KMS-11 (cell line): ENCODE measurements at regions not wholly inside any gene's neighbourhood (a gene's known extent, or its start where the extent isn't known, plus 50 kb on each side); places are given as distances from the start of the nearest gene placed in this dataset.

ENCODE experiments used
- H2AFZ ChIP-seq: fragments of 200-600 bp; sonication (generic); 2 replicates; pipeline ENCODE4 v1.6.1; 2016; ENCODE audit warnings: antibody characterized with exemption, mixed run types, low read depth
- H3K27ac ChIP-seq: fragments of 200-600 bp; sonication (generic); 2 replicates; pipeline ENCODE4 v1.6.1; 2016; ENCODE audit warnings: mild to moderate bottlenecking, mixed run types
- H3K27me3 ChIP-seq: fragments of 200-600 bp; sonication (generic); 2 replicates; pipeline ENCODE4 v1.6.1; 2017; ENCODE audit warnings: mild to moderate bottlenecking, low read depth, mixed run types, moderate library complexity; ENCODE audit not compliant: insufficient read depth
- H3K36me3 ChIP-seq: fragments of 200-600 bp; sonication (generic); 2 replicates; pipeline ENCODE4 v1.6.1; 2017; ENCODE audit warnings: mild to moderate bottlenecking, mixed run types; ENCODE audit not compliant: insufficient read depth
- H3K4me1 ChIP-seq: fragments of 200-600 bp; sonication (generic); 2 replicates; pipeline ENCODE4 v1.6.1; 2016; ENCODE audit warnings: mild to moderate bottlenecking, low read depth, mixed run types; ENCODE audit not compliant: poor library complexity, severe bottlenecking
- H3K4me2 ChIP-seq: fragments of 200-600 bp; sonication (generic); 2 replicates; pipeline ENCODE4 v1.7.0; 2016; ENCODE audit warnings: mild to moderate bottlenecking, mixed run types
- H3K4me3 ChIP-seq: fragments of 200-600 bp; sonication (generic); IDR thresholded peaks from 2 replicates; pipeline ENCODE4 v1.6.1; 2017; ENCODE audit warnings: low read depth, low read length, mixed read lengths; ENCODE audit not compliant: insufficient read depth
- H3K79me2 ChIP-seq: fragments of 200-600 bp; sonication (generic); 2 replicates; pipeline ENCODE4 v1.6.1; 2016; ENCODE audit warnings: low read depth, mixed run types; ENCODE audit not compliant: insufficient read depth
- H3K9ac ChIP-seq: fragments of 200-600 bp; sonication (generic); 2 replicates; pipeline ENCODE4 v1.6.1; 2016; ENCODE audit warnings: mild to moderate bottlenecking, mixed run types
- H4K20me1 ChIP-seq: fragments of 200-600 bp; sonication (generic); 2 replicates; pipeline ENCODE4 v1.6.1; 2016; ENCODE audit warnings: mild to moderate bottlenecking, mixed run types; ENCODE audit not compliant: insufficient read depth
- TF ChIP-seq, protein P1 (sequence below): fragments of 200-600 bp; sonication (generic); conservative IDR thresholded peaks from 2 replicates; pipeline ENCODE4 v1.6.1; 2017; ENCODE audit warnings: low read depth, mild to moderate bottlenecking, antibody characterized with exemption, low read length, moderate library complexity, mixed read lengths

GRCh38 chr4:136590440-136590839 is 941.9 kb downstream of the PCDH18 start:
- H3K27ac ChIP-seq: no peak overlapping the region
- H3K27me3 ChIP-seq: no peaks in the 10 kb centered on the region
- H3K4me3 ChIP-seq: no peak overlapping the region
- H3K4me2 ChIP-seq: no peak overlapping the region
- no peaks in the 10 kb centered on the region for H3K79me2 ChIP-seq
- no peaks in the 10 kb centered on the region; the same call in 1 of the 2 replicates for H3K36me3 ChIP-seq
- H3K9ac ChIP-seq: no peak overlapping the region
- TF ChIP-seq, protein P1, sequence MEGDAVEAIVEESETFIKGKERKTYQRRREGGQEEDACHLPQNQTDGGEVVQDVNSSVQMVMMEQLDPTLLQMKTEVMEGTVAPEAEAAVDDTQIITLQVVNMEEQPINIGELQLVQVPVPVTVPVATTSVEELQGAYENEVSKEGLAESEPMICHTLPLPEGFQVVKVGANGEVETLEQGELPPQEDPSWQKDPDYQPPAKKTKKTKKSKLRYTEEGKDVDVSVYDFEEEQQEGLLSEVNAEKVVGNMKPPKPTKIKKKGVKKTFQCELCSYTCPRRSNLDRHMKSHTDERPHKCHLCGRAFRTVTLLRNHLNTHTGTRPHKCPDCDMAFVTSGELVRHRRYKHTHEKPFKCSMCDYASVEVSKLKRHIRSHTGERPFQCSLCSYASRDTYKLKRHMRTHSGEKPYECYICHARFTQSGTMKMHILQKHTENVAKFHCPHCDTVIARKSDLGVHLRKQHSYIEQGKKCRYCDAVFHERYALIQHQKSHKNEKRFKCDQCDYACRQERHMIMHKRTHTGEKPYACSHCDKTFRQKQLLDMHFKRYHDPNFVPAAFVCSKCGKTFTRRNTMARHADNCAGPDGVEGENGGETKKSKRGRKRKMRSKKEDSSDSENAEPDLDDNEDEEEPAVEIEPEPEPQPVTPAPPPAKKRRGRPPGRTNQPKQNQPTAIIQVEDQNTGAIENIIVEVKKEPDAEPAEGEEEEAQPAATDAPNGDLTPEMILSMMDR: no peak
- no peaks in the 10 kb centered on the region for H4K20me1 ChIP-seq
- H2AFZ ChIP-seq: no peak overlapping the region
- no peaks in the 10 kb centered on the region for H3K4me1 ChIP-seq

GRCh38 chr4:136583567-136583966 is 948.7 kb downstream of the PCDH18 start:
- TF ChIP-seq, protein P1: no peak
- Histone ChIP-seq H3K4me3 (no peak overlapping the region), H3K79me2 (no peaks in the 10 kb centered on the region), H3K36me3 (no peaks in the 10 kb centered on the region; the same call in 1 of the 2 replicates), H3K4me1 (no peaks in the 10 kb centered on the region), H3K9ac (no peak overlapping the region), H3K27ac (no peak overlapping the region), H3K27me3 (no peaks in the 10 kb centered on the region), H3K4me2 (no peak overlapping the region), H4K20me1 (no peaks in the 10 kb centered on the region), H2AFZ (no peak overlapping the region)

GRCh38 chr4:136581119-136581518 is 951.2 kb downstream of the PCDH18 start:
- Histone ChIP-seq H2AFZ (no peak overlapping the region), H3K27me3 (no peaks in the 10 kb centered on the region), H3K9ac (no peak overlapping the region), H4K20me1 (no peaks in the 10 kb centered on the region), H3K79me2 (no peaks in the 10 kb centered on the region), H3K4me2 (no peak overlapping the region), H3K4me1 (no peaks in the 10 kb centered on the region), H3K4me3 (no peak overlapping the region), H3K36me3 (no peaks in the 10 kb centered on the region), H3K27ac (no peak overlapping the region)
- TF ChIP-seq, protein P1: no peak

- H3K27me3 ChIP-seq: no peaks in the 10 kb centered on the region
- TF ChIP-seq, protein P1: no peak
- no peak overlapping the region for H3K9ac ChIP-seq
- no peak overlapping the region for H3K4me2 ChIP-seq
- no peaks in the 10 kb centered on the region for H3K36me3 ChIP-seq
- H2AFZ ChIP-seq: no peak overlapping the region
- H4K20me1 ChIP-seq: no peaks in the 10 kb centered on the region
- H3K79me2 ChIP-seq: no peaks in the 10 kb centered on the region
- peaks cover 8% of the 10 kb centered on the region for H3K4me1 ChIP-seq
- H3K4me3 ChIP-seq: no peak overlapping the region
- no peak overlapping the region for H3K27ac ChIP-seq
Measured at GRCh38 chr4:136575146-136575545, 957.1 kb downstream of the PCDH18 start.
